Mesendoderm (in vitro differentiated cells): ENCODE measurements at regions not wholly inside any gene's neighbourhood (a gene's known extent, or its start where the extent isn't known, plus 50 kb on each side); places are given as distances from the start of the nearest gene placed in this dataset.

ENCODE experiments used
- DNase-seq: peaks from one replicate; pipeline ENCODE4 v3.0.0; 2013
- H2AK5ac ChIP-seq: 2 replicates; pipeline ENCODE4 v1.6.1; 2013; ENCODE audit warnings: low read length, inconsistent platforms
- H2BK120ac ChIP-seq: 2 replicates; pipeline ENCODE4 v1.6.1; 2013; ENCODE audit warnings: low read depth, mild to moderate bottlenecking, low read length, moderate library complexity, mixed read lengths
- H2BK15ac ChIP-seq: replicated peaks from 2 replicates; pipeline ENCODE4 v1.6.1; 2013; ENCODE audit warnings: low read depth, mild to moderate bottlenecking, moderate library complexity
- H2BK5ac ChIP-seq: 2 replicates; pipeline ENCODE4 v1.6.1; 2013; ENCODE audit warnings: low read length, inconsistent platforms
- H3K18ac ChIP-seq: 2 replicates; pipeline ENCODE4 v1.6.1; 2013; ENCODE audit warnings: mild to moderate bottlenecking, low read length, mixed read lengths
- H3K23ac ChIP-seq: one replicate; pipeline ENCODE4 v1.6.1; 2013; ENCODE audit warnings: low read length
- H3K27ac ChIP-seq: 2 replicates; pipeline ENCODE4 v1.5.1; 2013; ENCODE audit warnings: low read depth, mild to moderate bottlenecking, inconsistent platforms, low read length, moderate library complexity
- H3K27me3 ChIP-seq: 2 replicates; pipeline ENCODE4 v1.6.1; 2013; ENCODE audit warnings: low read length, control low read depth, mild to moderate bottlenecking, inconsistent platforms; ENCODE audit not compliant: insufficient read depth, poor library complexity
- H3K36me3 ChIP-seq: 2 replicates; pipeline ENCODE4 v1.6.1; 2013; ENCODE audit warnings: low read length, inconsistent platforms; ENCODE audit not compliant: control insufficient read depth, insufficient read depth
- H3K4ac ChIP-seq: one replicate; pipeline ENCODE4 v1.6.1; 2013; ENCODE audit warnings: low read depth, mild to moderate bottlenecking, low read length, moderate library complexity
- H3K4me1 ChIP-seq: 2 replicates; pipeline ENCODE4 v1.6.1; 2013; ENCODE audit warnings: low read depth, low read length, inconsistent platforms; ENCODE audit not compliant: control insufficient read depth
- H3K4me2 ChIP-seq: 2 replicates; pipeline ENCODE4 v1.6.1; 2013; ENCODE audit warnings: low read length
- H3K4me3 ChIP-seq: 2 replicates; pipeline ENCODE4 v1.5.1; 2013; ENCODE audit warnings: mild to moderate bottlenecking, low read length
- H3K56ac ChIP-seq: one replicate; pipeline ENCODE4 v1.6.1; 2013; ENCODE audit warnings: low read length
- H3K79me1 ChIP-seq: 2 replicates; pipeline ENCODE4 v1.6.1; 2013; ENCODE audit warnings: low read length, inconsistent platforms
- H3K79me2 ChIP-seq: 2 replicates; pipeline ENCODE4 v1.6.1; 2013; ENCODE audit warnings: mild to moderate bottlenecking, low read length; ENCODE audit not compliant: control insufficient read depth, insufficient read depth
- H3K9ac ChIP-seq: 2 replicates; pipeline ENCODE4 v1.6.1; 2013; ENCODE audit warnings: low read length, inconsistent platforms
- H4K5ac ChIP-seq: one replicate; pipeline ENCODE4 v1.6.1; 2013; ENCODE audit warnings: low read length
- H4K8ac ChIP-seq: one replicate; pipeline ENCODE4 v1.6.1; 2013; ENCODE audit warnings: low read depth, mild to moderate bottlenecking, control low read depth, low read length, moderate library complexity
- WGBS: extraction: QIAGEN DNeasy Blood & Tissue Kit; methylation state at CpG from one replicate; pipeline ENCODE4 v1.1.7; 2013; ENCODE audit warnings: low lambda C conversion rate, missing lambda C conversion rate; ENCODE audit not compliant: insufficient coverage; ENCODE audit errors: extremely low coverage; 5-methylcytosine and 5-hydroxymethylcytosine counted together

DNA sequence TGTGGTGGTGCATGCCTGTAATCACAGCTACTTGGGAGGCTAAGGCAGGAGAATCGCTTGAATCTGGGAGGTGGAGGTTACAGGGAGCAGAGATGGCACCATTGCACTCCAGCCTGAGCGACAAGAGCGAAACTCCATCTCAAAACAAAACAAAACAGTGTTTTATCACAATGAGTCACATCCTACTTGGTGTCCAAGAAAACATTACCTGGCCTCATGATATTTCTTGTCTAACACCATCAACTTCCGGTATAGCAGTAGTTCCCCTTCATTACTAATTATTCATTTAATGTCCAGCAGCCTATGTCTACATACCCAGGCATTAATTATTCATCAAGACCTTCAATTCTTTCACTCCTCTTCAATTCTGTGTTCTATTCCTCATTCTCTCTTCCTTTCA lies 115.5 kb downstream of the CCDC59 start:
- no peak overlapping the region for H2BK15ac ChIP-seq
- no peak overlapping the region for H3K4ac ChIP-seq
- no peaks in the 10 kb centered on the region for H3K36me3 ChIP-seq
- no peak overlapping the region for H2BK120ac ChIP-seq
- H3K18ac ChIP-seq: no peak overlapping the region
- H2BK5ac ChIP-seq: no peak overlapping the region
- no peak for DNase-seq
- no peaks in the 10 kb centered on the region for H3K27me3 ChIP-seq
- H3K4me1 ChIP-seq: no peaks in the 10 kb centered on the region
- no peaks in the 10 kb centered on the region for H3K79me2 ChIP-seq
- no peak overlapping the region for H3K27ac ChIP-seq
- H2AK5ac ChIP-seq: no peak overlapping the region
- no peak overlapping the region for H3K23ac ChIP-seq
- H3K4me3 ChIP-seq: no peak overlapping the region
- H4K8ac ChIP-seq: no peak overlapping the region
- no peak overlapping the region for H4K5ac ChIP-seq
- no peak overlapping the region for H3K4me2 ChIP-seq
- no peak overlapping the region for H3K9ac ChIP-seq
- no peaks in the 10 kb centered on the region for H3K79me1 ChIP-seq
- no peak overlapping the region for H3K56ac ChIP-seq
- WGBS: no CpG with 5 or more reads among the region's 4 CpGs

DNA sequence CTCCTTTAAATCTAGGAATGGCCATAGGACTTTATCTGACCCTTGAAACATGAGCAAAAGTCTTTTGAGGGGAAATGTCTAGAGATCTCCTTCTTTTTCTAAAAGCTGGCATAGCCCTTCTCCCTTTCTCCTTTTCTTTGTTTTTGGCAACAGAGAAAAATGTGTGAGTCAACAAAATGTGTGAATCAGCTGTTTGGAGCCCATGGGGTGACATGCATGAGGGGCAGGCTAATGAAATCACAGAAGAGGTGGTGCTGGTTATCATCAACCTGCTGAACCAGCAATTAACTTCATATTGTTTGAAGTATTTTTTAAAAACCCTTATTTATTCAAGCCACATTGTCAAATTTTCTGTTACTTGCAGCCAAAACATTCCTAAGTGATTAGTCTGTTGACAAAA lies 132.3 kb downstream of the CCDC59 start:
- H3K27me3 ChIP-seq: no peaks in the 10 kb centered on the region
- no peak overlapping the region for H4K8ac ChIP-seq

DNA sequence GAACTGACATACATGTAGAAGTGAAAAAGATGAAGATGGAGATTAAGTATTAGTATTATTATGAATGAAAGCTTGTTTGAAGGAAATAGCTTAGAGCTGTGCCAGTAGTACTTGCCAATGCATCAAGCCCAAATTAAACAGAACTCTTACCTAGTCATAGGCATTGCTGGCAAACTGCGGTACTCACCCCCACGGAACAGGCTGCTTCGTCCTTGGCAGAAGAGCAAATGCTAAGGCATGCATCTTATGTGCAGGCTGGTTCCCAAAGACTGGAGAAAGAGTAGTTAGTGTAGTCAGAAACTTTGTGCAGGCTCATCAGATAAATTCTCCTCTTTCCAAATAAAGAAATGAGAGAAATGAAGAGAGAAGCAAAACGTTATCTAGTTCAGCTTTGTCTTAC lies 134.8 kb downstream of the CCDC59 start:
- Histone ChIP-seq H3K4me1 (no peaks in the 10 kb centered on the region), H3K4me3 (no peak overlapping the region), H2BK5ac (no peak overlapping the region), H3K79me2 (no peaks in the 10 kb centered on the region), H2BK120ac (no peak overlapping the region), H4K5ac (no peak overlapping the region), H3K4me2 (no peak overlapping the region), H4K8ac (no peak overlapping the region), H3K4ac (no peak overlapping the region), H3K9ac (no peak overlapping the region), H3K23ac (no peak overlapping the region), H3K27ac (no peak overlapping the region), H3K56ac (no peak overlapping the region), H3K36me3 (no peaks in the 10 kb centered on the region), H3K79me1 (no peaks in the 10 kb centered on the region), H3K18ac (no peak overlapping the region), H3K27me3 (no peaks in the 10 kb centered on the region), H2AK5ac (no peak overlapping the region), H2BK15ac (no peak overlapping the region)
- WGBS: no CpG with 5 or more reads among the region's 4 CpGs
- DNase-seq: no peak

More for the DNA sequence above, 132.3 kb downstream of the CCDC59 start:
- no peak overlapping the region for H2BK15ac ChIP-seq
- no peak overlapping the region for H3K4ac ChIP-seq
- H3K27ac ChIP-seq: no peak overlapping the region
- no peak overlapping the region for H4K5ac ChIP-seq
- no peak overlapping the region for H2BK5ac ChIP-seq
- DNase-seq: peak; percentile 42
- H2AK5ac ChIP-seq: no peak overlapping the region
- H3K4me3 ChIP-seq: no peak overlapping the region
- no peak overlapping the region for H3K9ac ChIP-seq
- no peaks in the 10 kb centered on the region for H3K79me2 ChIP-seq
- no peak overlapping the region for H3K56ac ChIP-seq
- no peaks in the 10 kb centered on the region for H3K4me1 ChIP-seq
- no peaks in the 10 kb centered on the region for H3K36me3 ChIP-seq
- no peak overlapping the region for H3K18ac ChIP-seq
- no peaks in the 10 kb centered on the region for H3K79me1 ChIP-seq
- H2BK120ac ChIP-seq: no peak overlapping the region
- H3K23ac ChIP-seq: no peak overlapping the region
- H3K4me2 ChIP-seq: no peak overlapping the region

DNA sequence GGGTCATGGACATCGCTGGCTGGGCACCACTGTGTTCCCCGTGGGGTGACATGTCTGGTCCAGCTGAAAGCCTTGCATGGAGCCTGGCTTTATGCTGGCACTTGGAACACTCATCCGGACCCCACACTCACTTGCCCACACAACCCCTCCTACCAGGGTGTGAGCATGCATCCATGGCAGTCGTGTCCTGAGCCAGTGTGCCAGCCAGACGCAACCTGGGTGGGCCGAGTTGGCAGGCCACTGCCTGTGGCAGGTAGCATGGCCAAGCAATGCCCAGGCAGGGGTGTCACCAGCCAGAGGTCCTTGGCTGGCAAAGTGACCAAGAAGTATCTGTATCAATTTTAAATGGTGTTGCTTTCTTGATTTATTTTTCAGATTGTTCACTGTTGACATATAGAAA lies 141.7 kb downstream of the CCDC59 start:
- Histone ChIP-seq H3K27me3 (no peaks in the 10 kb centered on the region), H3K79me1 (no peaks in the 10 kb centered on the region), H2BK120ac (no peak overlapping the region), H2BK5ac (no peak overlapping the region), H2AK5ac (no peak overlapping the region), H4K8ac (no peak overlapping the region), H3K36me3 (no peaks in the 10 kb centered on the region), H3K56ac (no peak overlapping the region), H3K79me2 (no peaks in the 10 kb centered on the region), H3K27ac (no peak overlapping the region), H3K4me1 (no peaks in the 10 kb centered on the region), H3K4me2 (no peak overlapping the region), H3K18ac (no peak overlapping the region), H3K4me3 (no peak overlapping the region), H3K23ac (no peak overlapping the region), H4K5ac (no peak overlapping the region), H3K9ac (no peak overlapping the region), H3K4ac (no peak overlapping the region), H2BK15ac (no peak overlapping the region)
- WGBS: no CpG with 5 or more reads among the region's 6 CpGs
- DNase-seq: no peak

DNA sequence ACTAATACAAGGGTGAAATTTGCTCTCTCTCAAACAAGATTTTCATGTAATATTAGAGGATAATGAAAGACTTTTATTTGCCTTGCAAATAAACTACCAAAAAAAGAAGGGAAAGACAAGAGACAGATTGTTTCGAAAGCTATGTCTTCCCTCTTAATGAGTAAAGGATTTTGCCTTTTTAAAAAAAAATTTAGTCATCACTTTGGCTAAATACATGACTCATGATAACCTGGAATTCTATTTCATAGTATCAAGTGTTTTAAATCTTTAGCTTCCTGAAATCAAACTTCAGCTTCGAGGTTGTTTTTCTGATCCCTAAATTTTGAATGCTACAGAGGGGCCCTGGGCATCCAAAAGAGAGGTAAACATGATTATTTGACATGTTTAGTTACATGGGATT lies 144.4 kb downstream of the CCDC59 start:
- Histone ChIP-seq H3K79me1 (no peaks in the 10 kb centered on the region), H2AK5ac (no peak overlapping the region), H3K36me3 (no peaks in the 10 kb centered on the region), H3K27me3 (no peaks in the 10 kb centered on the region), H3K4ac (no peak overlapping the region), H3K9ac (no peak overlapping the region), H4K5ac (no peak overlapping the region), H3K18ac (no peak overlapping the region), H2BK5ac (no peak overlapping the region), H3K27ac (no peak overlapping the region), H4K8ac (no peak overlapping the region), H2BK15ac (no peak overlapping the region), H2BK120ac (no peak overlapping the region), H3K23ac (no peak overlapping the region), H3K4me3 (no peak overlapping the region), H3K79me2 (no peaks in the 10 kb centered on the region), H3K56ac (no peak overlapping the region), H3K4me1 (no peaks in the 10 kb centered on the region), H3K4me2 (no peak overlapping the region)
- DNase-seq: no peak
- no CpG with 5 or more reads among the region's 2 CpGs for WGBS

DNA sequence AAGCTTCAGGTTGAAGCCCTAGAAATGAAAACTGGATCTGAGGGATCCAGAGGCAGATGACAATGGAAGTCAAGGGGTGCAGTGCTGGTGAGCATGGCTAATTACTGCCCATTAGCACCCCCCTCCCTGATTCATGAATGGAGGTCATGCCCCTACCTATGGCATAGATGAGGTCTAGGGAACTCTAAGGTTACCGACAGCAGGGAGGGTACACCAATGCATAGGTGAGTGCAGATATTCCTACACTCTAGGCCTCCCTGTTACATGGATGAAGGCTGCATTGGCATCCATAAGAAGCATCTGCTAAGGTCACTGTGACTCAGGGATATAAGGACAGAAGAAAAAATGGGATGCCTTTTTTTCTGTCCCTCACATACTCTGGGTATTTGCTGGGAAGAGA lies 147.3 kb downstream of the CCDC59 start:
- no CpG with 5 or more reads among the region's 1 CpG for WGBS
- no peak overlapping the region for H3K23ac ChIP-seq
- no peak overlapping the region for H3K56ac ChIP-seq

More for the DNA sequence above, 147.3 kb downstream of the CCDC59 start:
- no peak overlapping the region for H3K4me3 ChIP-seq
- DNase-seq: no peak
- no peak overlapping the region for H2BK120ac ChIP-seq
- H3K4me2 ChIP-seq: no peak overlapping the region
- no peak overlapping the region for H3K9ac ChIP-seq
- no peak overlapping the region for H3K27ac ChIP-seq
- H3K4ac ChIP-seq: no peak overlapping the region
- H3K36me3 ChIP-seq: no peaks in the 10 kb centered on the region
- no peaks in the 10 kb centered on the region for H3K79me2 ChIP-seq
- H3K79me1 ChIP-seq: no peaks in the 10 kb centered on the region
- no peak overlapping the region for H2BK15ac ChIP-seq
- H4K5ac ChIP-seq: no peak overlapping the region
- H3K27me3 ChIP-seq: no peaks in the 10 kb centered on the region
- H2AK5ac ChIP-seq: no peak overlapping the region
- H3K4me1 ChIP-seq: no peaks in the 10 kb centered on the region
- H4K8ac ChIP-seq: no peak overlapping the region
- no peak overlapping the region for H3K18ac ChIP-seq
- no peak overlapping the region for H2BK5ac ChIP-seq
